Left lung (tissue), 4 donors: ENCODE measurements at regions not wholly inside any gene's neighbourhood (a gene's known extent, or its start where the extent isn't known, plus 50 kb on each side); places are given as distances from the start of the nearest gene placed in this dataset.

Source experiments
- ATAC-seq: fragments of 200-7000 bp; cut with Tn5 transposase; one replicate; pipeline ENCODE4 v1.9.1; 2020; ENCODE audit warnings: moderate library complexity
- DNase-seq, 4 donors: peaks; one replicate each; pipeline ENCODE4 v3.0.0-alpha.2; 2013 to 2020
- H3K27ac ChIP-seq, 2 donors: fragments of 200-600 bp; sonication (generic) in 1 of 2; one replicate each; pipeline versions ENCODE4 v1.5.0 to v1.8.0; 2020 to 2021
- H3K27me3 ChIP-seq, 2 donors: fragments of 200-600 bp; sonication (generic) in 1 of 2; one replicate each; pipeline versions ENCODE4 v1.5.0 to v1.8.0; 2020 to 2021
- H3K36me3 ChIP-seq, 2 donors: fragments of 200-600 bp; sonication (generic) in 1 of 2; one replicate each; pipeline versions ENCODE4 v1.5.0 to v1.8.0; 2020 to 2021
- H3K4me1 ChIP-seq, 2 donors: fragments of 200-600 bp; one replicate each; pipeline ENCODE4 v1.8.0; 2021
- H3K4me3 ChIP-seq, 2 donors: fragments of 200-600 bp; sonication (generic) in 1 of 2; one replicate each; pipeline versions ENCODE4 v1.5.0 to v1.8.0; 2020 to 2021; ENCODE audit warnings: mild to moderate bottlenecking in 1 of 2
- H3K9me3 ChIP-seq, 2 donors: fragments of 200-600 bp; sonication (generic) in 1 of 2; one replicate each; pipeline versions ENCODE4 v1.5.0 to v1.8.0; 2020 to 2021
- CTCF ChIP-seq, 2 donors: fragments of 200-600 bp; sonication (generic) in 1 of 2; IDR thresholded peaks; one replicate each; pipeline versions ENCODE4 v1.5.0 to v1.8.0; 2021; ENCODE audit warnings: antibody characterized with exemption in 2 of 2
- intact Hi-C, 2 donors: fragments of 100-400 bp; cut with DNase I; formaldehyde crosslinking; loops; one replicate each; pipeline versions ENCODE4 v1.11.2 to v1.14.2; 2022
- donor health status: DM: no; HTN: yes; CAD: no.
- donor health status: DM: no; HTN: no; CAD: no.

DNA sequence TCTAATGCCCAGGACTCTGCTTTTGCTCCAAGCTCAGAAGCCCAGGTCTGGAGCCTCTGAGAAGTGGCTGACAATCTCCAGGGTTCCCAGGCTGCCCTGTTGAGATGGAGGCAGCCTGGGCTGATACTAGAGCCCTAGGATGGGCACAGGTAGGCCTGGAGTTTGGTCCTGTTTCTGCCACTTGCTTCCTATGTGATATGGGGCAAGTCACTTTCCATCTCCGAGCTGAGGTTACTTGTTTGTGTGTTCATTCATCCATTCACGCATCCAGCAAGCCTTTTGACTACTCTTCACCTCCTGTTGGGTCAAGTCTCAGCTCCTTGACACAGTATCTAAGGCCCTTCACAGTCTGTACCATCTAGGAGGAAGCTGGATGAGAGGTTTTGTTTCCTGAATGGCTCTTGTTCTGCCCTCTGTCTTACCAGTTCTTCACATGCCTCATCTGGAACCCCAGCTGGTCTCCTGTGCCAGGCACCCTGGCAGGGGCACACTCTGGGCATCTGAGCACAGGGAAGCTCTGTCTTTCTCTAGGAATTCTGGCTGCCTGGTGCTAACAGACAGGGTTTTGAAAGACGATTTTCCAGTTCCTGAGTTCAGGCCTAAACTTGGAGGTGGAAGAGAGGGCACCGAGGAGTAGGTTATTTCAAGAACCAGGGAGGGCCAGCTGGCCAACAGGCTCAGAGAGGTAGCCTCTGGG, 53.2 kb upstream of the AMPD3 start:
- Histone ChIP-seq H3K4me3 (no peak overlapping the region), H3K9me3 (no peaks in the 10 kb centered on the region), H3K27me3 (no peaks in the 10 kb centered on the region), H3K4me1 (peaks cover 0 to 42% of the 10 kb centered on the region in 2 donors), H3K36me3 (no peaks in the 10 kb centered on the region), H3K27ac (no peak overlapping the region)
- no peak for TF ChIP-seq CTCF (IDR thresholded peaks at IDR 0.05)
- ATAC-seq (no peak), DNase-seq (no peak)
- intact Hi-C loops = no loop called here
